Stimulated activated CD4-positive, alpha-beta T cell treated with anti-CD3 and anti-CD28 coated beads, Interleukin-12 subunit alpha, Interleukin-12 subunit beta, amount 100 ng/mL, for 4 hours (primary cell): ENCODE measurements at regions not wholly inside any gene's neighbourhood (a gene's known extent, or its start where the extent isn't known, plus 50 kb on each side); places are given as distances from the start of the nearest gene placed in this dataset.

Source experiments
- DNase-seq: peaks from one replicate; pipeline ENCODE4 v3.0.0-alpha.2; 2020

GRCh38 chr14:101476258-101476915 lies 84.9 kb upstream of the DIO3 start:
- DNase-seq, result no peak

GRCh38 chr14:101476916-101477553 lies 84.3 kb upstream of the DIO3 start:
- no peak for DNase-seq

- no peak for DNase-seq
These were observed 83.6 kb upstream of the DIO3 start for GRCh38 chr14:101477648-101478047.

GRCh38 chr14:101478096-101478495 lies 83.2 kb upstream of the DIO3 start:
- no peak for DNase-seq

GRCh38 chr14:101478796-101479410 lies 82.4 kb upstream of the DIO3 start:
- DNase-seq, result no peak

- DNase-seq, result no peak
These were observed 81.1 kb upstream of the DIO3 start for GRCh38 chr14:101480022-101480746.

GRCh38 chr14:101480747-101481530 lies 80.4 kb upstream of the DIO3 start:
- DNase-seq, result no peak

GRCh38 chr14:101481557-101481956 lies 79.7 kb upstream of the DIO3 start:
- no peak for DNase-seq

- no peak for DNase-seq
These were observed 79.2 kb upstream of the DIO3 start for GRCh38 chr14:101482066-101482465.

- DNase-seq, result no peak
These were observed 77.5 kb upstream of the DIO3 start for GRCh38 chr14:101483829-101484228.

GRCh38 chr14:101489092-101489760 lies 72.1 kb upstream of the DIO3 start:
- DNase-seq, result no peak

- no peak for DNase-seq
These were observed 70.5 kb upstream of the DIO3 start for GRCh38 chr14:101490771-101491170.

- DNase-seq, result no peak
These were observed 69.5 kb upstream of the DIO3 start for GRCh38 chr14:101491841-101492240.

- DNase-seq, result no peak
These were observed 68.6 kb upstream of the DIO3 start for GRCh38 chr14:101492716-101493115.

- DNase-seq, result no peak
These were observed 66.5 kb upstream of the DIO3 start for GRCh38 chr14:101494826-101495225.

- DNase-seq, result no peak
These were observed 66.0 kb upstream of the DIO3 start for GRCh38 chr14:101495284-101495683.

- no peak for DNase-seq
These were observed 65.2 kb upstream of the DIO3 start for GRCh38 chr14:101495827-101496775.

GRCh38 chr14:101496776-101497683 lies 64.3 kb upstream of the DIO3 start:
- DNase-seq, result no peak

- no peak for DNase-seq
These were observed 63.4 kb upstream of the DIO3 start for GRCh38 chr14:101497684-101498525.
